ENCODE measurements at regions not wholly inside any gene's neighbourhood (a gene's known extent, or its start where the extent isn't known, plus 50 kb on each side); places are given as distances from the start of the nearest gene placed in this dataset.
A peak's percentile ranks its signal among the peaks of the same experiment; 100 is the strongest.

GRCh38 chrX:25548811-25549210, 533.0 kb upstream of the ARX start:
- Histone ChIP-seq H3K4me2 (no peak overlapping the region), H3K4me3 (no peak overlapping the region), H3K27ac (no peak overlapping the region), H3K9me3 (no peaks in the 10 kb centered on the region), H3K4me1 (no peaks in the 10 kb centered on the region)
- POLR2A ChIA-PET: no interaction called here
- 10% methylated on average over 7 of the region's 7 CpGs for WGBS (ENCODE audit: missing lambda C conversion rate)
- ATAC-seq: no peak
- TF ChIP-seq HOXA7 (CRISPR knock-in tag; IDR thresholded peaks at IDR 0.05) (no peak), HDAC2 (IDR thresholded peaks at IDR 0.05) (no peak), PHF8 (IDR thresholded peaks at IDR 0.05; ENCODE audit: borderline replicate concordance, low read depth) (no peak), EHMT2 (IDR thresholded peaks at IDR 0.05; ENCODE audit: low read depth) (no peak), FOSL2 (IDR thresholded peaks at IDR 0.05) (no peak), FOSL2 (CRISPR knock-in tag; IDR thresholded peaks at IDR 0.05) (no peak), CBX2 (IDR thresholded peaks at IDR 0.05; ENCODE audit: borderline replicate concordance, low read depth) (no peak), RAD21 (conservative IDR thresholded peaks at IDR 0.05 in 1 of 2, IDR thresholded peaks at IDR 0.05 in 1 of 2) (no peak), EHF (CRISPR knock-in tag; IDR thresholded peaks at IDR 0.05) (no peak), MYC (IDR thresholded peaks at IDR 0.05; ENCODE audit: borderline replicate concordance, low read length) (no peak), FOSB (CRISPR knock-in tag; IDR thresholded peaks at IDR 0.05) (no peak), HMGXB4 (CRISPR knock-in tag; IDR thresholded peaks at IDR 0.05; ENCODE audit: borderline replicate concordance) (no peak), CEBPB (IDR thresholded peaks at IDR 0.05) (no peak)
- no peak for FAIRE-seq
- CTCF ChIA-PET: no interaction called here
- no peak for DNase-seq (ENCODE audit: low read depth in 1 of 2, low spot score in 1 of 2)

- Histone ChIP-seq H3K4me3 (no peak overlapping the region), H3K4me2 (no peak overlapping the region), H3K9me3 (no peaks in the 10 kb centered on the region), H3K4me1 (no peaks in the 10 kb centered on the region), H3K27ac (no peak overlapping the region)
- no peak for ATAC-seq
- CTCF ChIA-PET: no interaction called here
- DNase-seq (ENCODE audit: low read depth in 1 of 2, low spot score in 1 of 2): no peak
- 20% methylated on average over 4 of the region's 4 CpGs for WGBS (ENCODE audit: missing lambda C conversion rate)
- peak; percentile 18 for FAIRE-seq
- no peak for TF ChIP-seq POLR2A (IDR thresholded peaks at IDR 0.05; ENCODE audit: low read length)
- no peak for TF ChIP-seq EHMT2 (IDR thresholded peaks at IDR 0.05; ENCODE audit: low read depth)
- no peak for TF ChIP-seq SMC3 (IDR thresholded peaks at IDR 0.05)
- TF ChIP-seq EHF (CRISPR knock-in tag; IDR thresholded peaks at IDR 0.05): no peak
- no peak for TF ChIP-seq TP53 (CRISPR knock-in tag; IDR thresholded peaks at IDR 0.05)
- TF ChIP-seq MAZ (IDR thresholded peaks at IDR 0.05; ENCODE audit: borderline replicate concordance, low read depth, low read length): no peak
- TF ChIP-seq FOSL2 (IDR thresholded peaks at IDR 0.05): no peak
- TF ChIP-seq FOSL2 (CRISPR knock-in tag; IDR thresholded peaks at IDR 0.05): no peak
- TF ChIP-seq RFX5 (IDR thresholded peaks at IDR 0.05): no peak
- no peak for TF ChIP-seq FOSB (CRISPR knock-in tag; IDR thresholded peaks at IDR 0.05)
- TF ChIP-seq KDM5A (IDR thresholded peaks at IDR 0.05): no peak
- TF ChIP-seq CHD4 (IDR thresholded peaks at IDR 0.05; ENCODE audit: borderline replicate concordance): no peak
- TF ChIP-seq PBX3 (IDR thresholded peaks at IDR 0.05): no peak
- TF ChIP-seq CHD2 (IDR thresholded peaks at IDR 0.05; ENCODE audit: low read length, partially characterized antibody): no peak
- no peak for TF ChIP-seq SREBF2 (IDR thresholded peaks at IDR 0.05)
- no peak for TF ChIP-seq MAFK (IDR thresholded peaks at IDR 0.05; ENCODE audit: partially characterized antibody)
- no peak for TF ChIP-seq HEYL (CRISPR knock-in tag; IDR thresholded peaks at IDR 0.05)
- no peak for TF ChIP-seq NPAS2 (CRISPR knock-in tag; IDR thresholded peaks at IDR 0.05; ENCODE audit: borderline replicate concordance)
- TF ChIP-seq, protein P1, sequence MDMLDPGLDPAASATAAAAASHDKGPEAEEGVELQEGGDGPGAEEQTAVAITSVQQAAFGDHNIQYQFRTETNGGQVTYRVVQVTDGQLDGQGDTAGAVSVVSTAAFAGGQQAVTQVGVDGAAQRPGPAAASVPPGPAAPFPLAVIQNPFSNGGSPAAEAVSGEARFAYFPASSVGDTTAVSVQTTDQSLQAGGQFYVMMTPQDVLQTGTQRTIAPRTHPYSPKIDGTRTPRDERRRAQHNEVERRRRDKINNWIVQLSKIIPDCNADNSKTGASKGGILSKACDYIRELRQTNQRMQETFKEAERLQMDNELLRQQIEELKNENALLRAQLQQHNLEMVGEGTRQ (IDR thresholded peaks at IDR 0.05): no peak
- TF ChIP-seq RCOR1 (IDR thresholded peaks at IDR 0.05; ENCODE audit: low read depth, low read length): no peak
- POLR2A ChIA-PET: no interaction called here
These were observed 539.8 kb upstream of the ARX start for GRCh38 chrX:25555521-25555920.
